Choroid plexus epithelial cell (primary cell): ENCODE measurements at regions not wholly inside any gene's neighbourhood (a gene's known extent, or its start where the extent isn't known, plus 50 kb on each side); places are given as distances from the start of the nearest gene placed in this dataset.

Experiments
- DNase-seq: peaks from one replicate; pipeline ENCODE4 v3.0.0-alpha.2; 2010; ENCODE audit warnings: low read depth
- H3K4me3 ChIP-seq: 2 replicates; pipeline ENCODE4 v1.5.1; 2011; ENCODE audit warnings: low read depth, mild to moderate bottlenecking, control low read depth, low read length, moderate library complexity
- TF ChIP-seq, protein P1 (sequence below): conservative IDR thresholded peaks from 2 replicates; pipeline ENCODE4 v1.5.1; 2011; ENCODE audit warnings: low read depth, mild to moderate bottlenecking, control low read depth, inconsistent platforms, low read length, moderate library complexity

- H3K4me3 ChIP-seq: no peak overlapping the region
- TF ChIP-seq, protein P1, sequence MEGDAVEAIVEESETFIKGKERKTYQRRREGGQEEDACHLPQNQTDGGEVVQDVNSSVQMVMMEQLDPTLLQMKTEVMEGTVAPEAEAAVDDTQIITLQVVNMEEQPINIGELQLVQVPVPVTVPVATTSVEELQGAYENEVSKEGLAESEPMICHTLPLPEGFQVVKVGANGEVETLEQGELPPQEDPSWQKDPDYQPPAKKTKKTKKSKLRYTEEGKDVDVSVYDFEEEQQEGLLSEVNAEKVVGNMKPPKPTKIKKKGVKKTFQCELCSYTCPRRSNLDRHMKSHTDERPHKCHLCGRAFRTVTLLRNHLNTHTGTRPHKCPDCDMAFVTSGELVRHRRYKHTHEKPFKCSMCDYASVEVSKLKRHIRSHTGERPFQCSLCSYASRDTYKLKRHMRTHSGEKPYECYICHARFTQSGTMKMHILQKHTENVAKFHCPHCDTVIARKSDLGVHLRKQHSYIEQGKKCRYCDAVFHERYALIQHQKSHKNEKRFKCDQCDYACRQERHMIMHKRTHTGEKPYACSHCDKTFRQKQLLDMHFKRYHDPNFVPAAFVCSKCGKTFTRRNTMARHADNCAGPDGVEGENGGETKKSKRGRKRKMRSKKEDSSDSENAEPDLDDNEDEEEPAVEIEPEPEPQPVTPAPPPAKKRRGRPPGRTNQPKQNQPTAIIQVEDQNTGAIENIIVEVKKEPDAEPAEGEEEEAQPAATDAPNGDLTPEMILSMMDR: no peak
- no peak for DNase-seq
Measured at GRCh38 chr14:105839425-105840265, 313.3 kb downstream of the TMEM121 start.

DNA sequence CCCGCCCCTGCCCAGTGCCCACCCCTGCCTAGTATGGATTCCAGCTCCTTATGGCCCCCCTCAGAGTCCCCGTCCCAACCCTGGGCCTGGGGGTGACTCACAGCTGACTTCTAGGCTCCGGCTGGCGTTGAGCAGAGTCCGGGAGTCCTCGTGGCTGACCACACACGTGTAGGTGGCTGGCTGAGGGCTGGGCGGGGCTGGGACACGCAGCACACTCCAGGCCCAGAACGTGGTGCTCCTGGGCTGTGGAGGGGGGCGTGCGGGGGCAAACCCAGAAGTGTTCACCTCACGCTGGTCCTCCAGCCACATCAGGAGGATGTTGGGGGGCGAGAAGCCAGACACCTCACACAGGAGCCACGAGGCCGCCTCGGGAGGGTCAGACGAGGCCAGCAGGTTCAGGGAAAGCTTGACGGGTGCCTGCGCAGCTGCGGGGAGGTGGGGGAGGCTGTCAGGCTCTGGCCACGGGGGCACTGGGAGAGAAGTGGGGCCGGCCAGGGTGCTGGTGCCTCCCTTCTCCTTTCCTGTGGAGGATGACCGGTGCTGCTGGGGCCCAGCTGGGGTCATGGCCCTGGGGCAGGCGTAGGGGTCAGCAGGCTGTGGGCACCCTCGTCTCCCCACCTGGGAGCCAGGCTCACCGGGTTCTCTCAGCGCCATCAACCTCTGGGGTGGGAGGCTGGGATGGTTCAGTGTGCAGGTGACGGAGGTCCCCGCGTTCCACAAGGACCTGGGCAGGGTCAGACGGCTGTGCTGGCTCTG lies 314.1 kb downstream of the TMEM121 start:
- H3K4me3 ChIP-seq: no peak overlapping the region
- DNase-seq: no peak
- TF ChIP-seq, protein P1: no peak

DNA sequence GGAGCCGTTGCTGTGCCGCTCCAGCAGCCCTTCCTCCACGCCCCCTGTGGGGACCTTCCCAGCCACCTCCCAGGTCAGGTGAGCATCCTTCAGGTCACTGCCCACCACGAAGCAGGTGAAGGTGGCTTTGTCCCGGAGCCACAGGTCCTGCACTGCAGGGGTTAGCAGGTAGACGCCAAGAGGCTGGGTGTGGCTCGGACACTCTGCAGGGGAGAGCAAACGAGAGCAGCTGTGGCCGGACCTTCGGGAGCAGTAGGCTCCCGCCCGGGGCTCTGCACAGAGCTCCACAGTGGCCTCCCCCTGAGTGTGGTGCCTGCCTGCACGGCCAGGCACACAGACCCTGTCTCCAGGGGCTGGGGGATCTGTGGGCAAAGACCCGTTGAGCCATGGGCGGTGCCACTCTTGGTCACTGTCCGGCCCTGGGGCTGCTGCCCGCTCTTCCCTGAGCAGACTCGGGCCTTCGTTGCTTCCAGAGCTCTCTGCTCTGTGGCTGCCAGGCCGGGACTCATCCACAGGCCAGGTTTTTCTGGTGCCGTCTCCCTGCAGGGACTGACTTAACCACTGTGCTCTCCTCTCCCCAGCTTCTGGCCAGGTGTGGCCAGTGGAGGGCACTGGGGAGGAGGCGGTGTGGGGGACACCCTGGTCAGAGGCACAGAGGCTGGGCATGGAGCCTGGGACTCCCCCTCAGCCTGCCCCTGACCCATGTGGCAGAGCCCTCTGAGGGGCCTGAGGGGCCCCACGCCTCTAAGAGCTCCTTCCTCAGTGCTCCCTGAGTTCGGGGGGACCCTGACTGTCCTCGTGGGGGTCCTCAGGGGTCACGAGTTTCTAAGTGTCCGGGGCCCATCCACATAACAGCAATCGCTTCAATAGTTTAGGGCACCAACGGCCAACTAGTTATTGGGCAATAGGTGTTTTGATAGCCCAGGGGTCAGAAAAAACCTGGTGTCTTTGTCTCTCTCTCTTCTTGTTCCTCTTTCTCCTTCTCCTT lies 314.9 kb downstream of the TMEM121 start:
- no peak overlapping the region for H3K4me3 ChIP-seq
- DNase-seq: no peak

GRCh38 chr14:105842105-105842504 lies 315.7 kb downstream of the TMEM121 start:
- TF ChIP-seq, protein P1: no peak
- H3K4me3 ChIP-seq: no peak overlapping the region
- no peak for DNase-seq

More for the DNA sequence above, 314.9 kb downstream of the TMEM121 start:
- TF ChIP-seq, protein P1: no peak

DNA sequence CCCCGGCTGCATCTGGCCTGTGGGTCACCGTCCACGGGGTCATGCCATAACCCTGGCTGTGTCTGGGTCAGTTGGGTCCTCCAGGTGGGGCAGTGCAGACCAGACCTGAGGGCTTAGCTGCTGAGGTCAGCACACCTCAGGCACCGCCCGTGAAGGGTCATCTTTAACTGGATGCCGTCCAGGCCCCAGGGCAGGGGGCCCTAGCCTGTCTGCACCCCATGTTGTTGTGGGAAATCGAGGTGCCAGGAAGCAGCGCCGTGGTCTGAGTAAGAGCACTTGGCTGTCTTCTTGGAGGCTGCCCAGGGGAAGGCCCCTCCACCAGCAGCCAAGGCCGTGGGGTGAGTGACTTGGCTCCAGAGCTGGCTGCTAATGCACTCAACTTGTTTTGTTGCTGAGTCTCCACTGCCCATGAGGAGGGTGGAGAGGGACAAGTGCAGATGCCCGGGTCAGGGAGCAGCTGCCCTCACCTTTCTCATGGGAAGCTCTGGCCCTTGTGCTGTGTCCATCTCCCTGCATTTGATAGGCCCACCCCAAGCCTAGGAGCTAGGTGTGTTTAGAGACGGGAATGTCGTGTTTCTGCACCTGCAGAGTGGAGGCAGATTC lies 317.2 kb downstream of the TMEM121 start:
- TF ChIP-seq, protein P1: no peak
- no peak overlapping the region for H3K4me3 ChIP-seq
- DNase-seq: no peak

DNA sequence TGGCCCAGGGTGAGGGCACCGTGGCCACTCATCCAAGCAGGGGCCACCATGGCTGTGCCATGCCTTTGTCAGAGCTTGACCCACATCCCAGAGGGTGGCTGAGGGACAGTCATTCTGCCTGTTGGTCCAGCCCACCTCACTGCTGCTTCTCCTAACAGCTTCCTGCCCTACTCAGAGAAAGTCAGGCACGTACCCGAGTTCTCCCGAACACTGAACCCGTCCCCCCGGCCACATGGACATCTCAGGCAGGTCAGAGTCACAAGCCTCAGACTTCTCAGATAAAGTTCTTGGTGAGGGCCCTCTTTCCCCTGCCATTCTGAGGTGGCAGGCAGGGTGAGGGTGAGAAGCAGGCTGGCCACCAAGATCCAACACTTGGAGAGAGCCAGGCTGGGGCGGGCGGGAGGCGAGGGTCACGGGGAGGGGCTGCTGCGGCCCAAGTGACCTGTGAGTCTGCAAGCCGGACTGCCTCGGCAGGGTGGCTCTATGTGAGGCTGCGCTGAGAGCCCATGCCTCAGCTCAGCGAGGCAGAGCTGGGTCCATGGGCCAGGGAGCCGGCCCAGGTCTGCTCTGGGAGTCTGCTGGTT lies 317.8 kb downstream of the TMEM121 start:
- H3K4me3 ChIP-seq: no peak overlapping the region
- no peak for DNase-seq
- TF ChIP-seq, protein P1: no peak
